H1 (cell line): ENCODE measurements at regions not wholly inside any gene's neighbourhood (a gene's known extent, or its start where the extent isn't known, plus 50 kb on each side); places are given as distances from the start of the nearest gene placed in this dataset.

Experiments used
- BACH1 ChIP-seq: IDR thresholded peaks from 2 replicates; pipeline ENCODE4 v1.6.1; 2012; ENCODE audit warnings: low read length, improper control_type of control experiment
- CEBPB ChIP-seq: IDR thresholded peaks from 2 replicates; pipeline ENCODE4 v1.6.1; 2012; ENCODE audit warnings: low read depth, low read length
- HDAC2 ChIP-seq, 2 experiments: fragments of 300-600 bp in 1 of 2; sonication (generic) in 1 of 2; IDR thresholded peaks; 2 replicates each; pipeline ENCODE4 v1.6.1; 2011 to 2012; ENCODE audit warnings: low read depth in 2 of 2, low read length in 2 of 2, mild to moderate bottlenecking in 2 of 2, moderate library complexity in 2 of 2, borderline replicate concordance in 1 of 2, inconsistent platforms in 1 of 2
- MAFK ChIP-seq: IDR thresholded peaks from 2 replicates; pipeline ENCODE4 v1.6.1; 2012; ENCODE audit warnings: low read depth, mild to moderate bottlenecking, improper control_type of control experiment, low read length
- NANOG ChIP-seq: IDR thresholded peaks from 2 replicates; pipeline ENCODE4 v1.6.1; 2011; ENCODE audit warnings: low read length, low read depth, mild to moderate bottlenecking, inconsistent platforms; ENCODE audit not compliant: insufficient read depth, poor library complexity, severe bottlenecking
- RFX5 ChIP-seq: IDR thresholded peaks from 2 replicates; pipeline ENCODE4 v1.6.1; 2011; ENCODE audit warnings: low read depth, low read length, improper control_type of control experiment, borderline replicate concordance
- SIRT6 ChIP-seq: IDR thresholded peaks from one replicate; pipeline ENCODE4 v1.7.1; 2012; ENCODE audit warnings: low read length, inconsistent platforms
- SP4 ChIP-seq: IDR thresholded peaks from 2 replicates; pipeline ENCODE4 v1.6.1; 2012; ENCODE audit warnings: low read length, inconsistent platforms
- TEAD4 ChIP-seq: IDR thresholded peaks from 2 replicates; pipeline ENCODE4 v1.6.1; 2012; ENCODE audit warnings: low read depth, low read length, inconsistent platforms, mixed read lengths
- TF ChIP-seq, protein P1 (sequence below): fragments of 300-600 bp; sonication (generic); IDR thresholded peaks from 2 replicates; pipeline ENCODE4 v1.7.1; 2012; ENCODE audit warnings: low read length, moderate library complexity, mild to moderate bottlenecking, inconsistent platforms; ENCODE audit not compliant: insufficient replicate concordance
- TF ChIP-seq, protein P2 (sequence below): IDR thresholded peaks from 2 replicates; pipeline ENCODE4 v1.6.1; 2012; ENCODE audit warnings: low read length, inconsistent platforms

DNA sequence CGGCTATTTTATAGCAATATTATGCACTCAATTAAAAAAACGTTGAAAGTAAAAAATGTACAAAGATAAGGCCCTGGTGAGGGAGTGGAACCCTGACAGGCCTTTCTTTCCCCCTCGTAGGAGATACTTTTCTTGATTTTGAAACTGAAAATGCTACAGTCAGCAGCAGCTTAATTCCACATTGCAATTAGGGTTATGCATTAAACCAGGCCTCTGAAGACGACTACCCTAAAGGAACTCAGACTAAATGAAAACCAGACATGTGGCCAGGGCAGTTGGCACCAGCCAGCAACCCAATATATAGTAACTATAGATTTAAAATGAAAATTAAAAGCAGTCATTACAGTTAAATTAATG lies 463.2 kb upstream of the MAF start (continued):
- TF ChIP-seq, protein P1, sequence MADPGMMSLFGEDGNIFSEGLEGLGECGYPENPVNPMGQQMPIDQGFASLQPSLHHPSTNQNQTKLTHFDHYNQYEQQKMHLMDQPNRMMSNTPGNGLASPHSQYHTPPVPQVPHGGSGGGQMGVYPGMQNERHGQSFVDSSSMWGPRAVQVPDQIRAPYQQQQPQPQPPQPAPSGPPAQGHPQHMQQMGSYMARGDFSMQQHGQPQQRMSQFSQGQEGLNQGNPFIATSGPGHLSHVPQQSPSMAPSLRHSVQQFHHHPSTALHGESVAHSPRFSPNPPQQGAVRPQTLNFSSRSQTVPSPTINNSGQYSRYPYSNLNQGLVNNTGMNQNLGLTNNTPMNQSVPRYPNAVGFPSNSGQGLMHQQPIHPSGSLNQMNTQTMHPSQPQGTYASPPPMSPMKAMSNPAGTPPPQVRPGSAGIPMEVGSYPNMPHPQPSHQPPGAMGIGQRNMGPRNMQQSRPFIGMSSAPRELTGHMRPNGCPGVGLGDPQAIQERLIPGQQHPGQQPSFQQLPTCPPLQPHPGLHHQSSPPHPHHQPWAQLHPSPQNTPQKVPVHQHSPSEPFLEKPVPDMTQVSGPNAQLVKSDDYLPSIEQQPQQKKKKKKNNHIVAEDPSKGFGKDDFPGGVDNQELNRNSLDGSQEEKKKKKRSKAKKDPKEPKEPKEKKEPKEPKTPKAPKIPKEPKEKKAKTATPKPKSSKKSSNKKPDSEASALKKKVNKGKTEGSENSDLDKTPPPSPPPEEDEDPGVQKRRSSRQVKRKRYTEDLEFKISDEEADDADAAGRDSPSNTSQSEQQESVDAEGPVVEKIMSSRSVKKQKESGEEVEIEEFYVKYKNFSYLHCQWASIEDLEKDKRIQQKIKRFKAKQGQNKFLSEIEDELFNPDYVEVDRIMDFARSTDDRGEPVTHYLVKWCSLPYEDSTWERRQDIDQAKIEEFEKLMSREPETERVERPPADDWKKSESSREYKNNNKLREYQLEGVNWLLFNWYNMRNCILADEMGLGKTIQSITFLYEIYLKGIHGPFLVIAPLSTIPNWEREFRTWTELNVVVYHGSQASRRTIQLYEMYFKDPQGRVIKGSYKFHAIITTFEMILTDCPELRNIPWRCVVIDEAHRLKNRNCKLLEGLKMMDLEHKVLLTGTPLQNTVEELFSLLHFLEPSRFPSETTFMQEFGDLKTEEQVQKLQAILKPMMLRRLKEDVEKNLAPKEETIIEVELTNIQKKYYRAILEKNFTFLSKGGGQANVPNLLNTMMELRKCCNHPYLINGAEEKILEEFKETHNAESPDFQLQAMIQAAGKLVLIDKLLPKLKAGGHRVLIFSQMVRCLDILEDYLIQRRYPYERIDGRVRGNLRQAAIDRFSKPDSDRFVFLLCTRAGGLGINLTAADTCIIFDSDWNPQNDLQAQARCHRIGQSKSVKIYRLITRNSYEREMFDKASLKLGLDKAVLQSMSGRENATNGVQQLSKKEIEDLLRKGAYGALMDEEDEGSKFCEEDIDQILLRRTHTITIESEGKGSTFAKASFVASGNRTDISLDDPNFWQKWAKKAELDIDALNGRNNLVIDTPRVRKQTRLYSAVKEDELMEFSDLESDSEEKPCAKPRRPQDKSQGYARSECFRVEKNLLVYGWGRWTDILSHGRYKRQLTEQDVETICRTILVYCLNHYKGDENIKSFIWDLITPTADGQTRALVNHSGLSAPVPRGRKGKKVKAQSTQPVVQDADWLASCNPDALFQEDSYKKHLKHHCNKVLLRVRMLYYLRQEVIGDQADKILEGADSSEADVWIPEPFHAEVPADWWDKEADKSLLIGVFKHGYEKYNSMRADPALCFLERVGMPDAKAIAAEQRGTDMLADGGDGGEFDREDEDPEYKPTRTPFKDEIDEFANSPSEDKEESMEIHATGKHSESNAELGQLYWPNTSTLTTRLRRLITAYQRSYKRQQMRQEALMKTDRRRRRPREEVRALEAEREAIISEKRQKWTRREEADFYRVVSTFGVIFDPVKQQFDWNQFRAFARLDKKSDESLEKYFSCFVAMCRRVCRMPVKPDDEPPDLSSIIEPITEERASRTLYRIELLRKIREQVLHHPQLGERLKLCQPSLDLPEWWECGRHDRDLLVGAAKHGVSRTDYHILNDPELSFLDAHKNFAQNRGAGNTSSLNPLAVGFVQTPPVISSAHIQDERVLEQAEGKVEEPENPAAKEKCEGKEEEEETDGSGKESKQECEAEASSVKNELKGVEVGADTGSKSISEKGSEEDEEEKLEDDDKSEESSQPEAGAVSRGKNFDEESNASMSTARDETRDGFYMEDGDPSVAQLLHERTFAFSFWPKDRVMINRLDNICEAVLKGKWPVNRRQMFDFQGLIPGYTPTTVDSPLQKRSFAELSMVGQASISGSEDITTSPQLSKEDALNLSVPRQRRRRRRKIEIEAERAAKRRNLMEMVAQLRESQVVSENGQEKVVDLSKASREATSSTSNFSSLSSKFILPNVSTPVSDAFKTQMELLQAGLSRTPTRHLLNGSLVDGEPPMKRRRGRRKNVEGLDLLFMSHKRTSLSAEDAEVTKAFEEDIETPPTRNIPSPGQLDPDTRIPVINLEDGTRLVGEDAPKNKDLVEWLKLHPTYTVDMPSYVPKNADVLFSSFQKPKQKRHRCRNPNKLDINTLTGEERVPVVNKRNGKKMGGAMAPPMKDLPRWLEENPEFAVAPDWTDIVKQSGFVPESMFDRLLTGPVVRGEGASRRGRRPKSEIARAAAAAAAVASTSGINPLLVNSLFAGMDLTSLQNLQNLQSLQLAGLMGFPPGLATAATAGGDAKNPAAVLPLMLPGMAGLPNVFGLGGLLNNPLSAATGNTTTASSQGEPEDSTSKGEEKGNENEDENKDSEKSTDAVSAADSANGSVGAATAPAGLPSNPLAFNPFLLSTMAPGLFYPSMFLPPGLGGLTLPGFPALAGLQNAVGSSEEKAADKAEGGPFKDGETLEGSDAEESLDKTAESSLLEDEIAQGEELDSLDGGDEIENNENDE, result no peak
- no peak for TF ChIP-seq CEBPB
- no peak for TF ChIP-seq HDAC2 (IDR thresholded peaks at IDR 0.05; ENCODE audit: borderline replicate concordance in 1 of 2, low read depth in 2 of 2, low read length in 2 of 2)
- TF ChIP-seq, protein P2, sequence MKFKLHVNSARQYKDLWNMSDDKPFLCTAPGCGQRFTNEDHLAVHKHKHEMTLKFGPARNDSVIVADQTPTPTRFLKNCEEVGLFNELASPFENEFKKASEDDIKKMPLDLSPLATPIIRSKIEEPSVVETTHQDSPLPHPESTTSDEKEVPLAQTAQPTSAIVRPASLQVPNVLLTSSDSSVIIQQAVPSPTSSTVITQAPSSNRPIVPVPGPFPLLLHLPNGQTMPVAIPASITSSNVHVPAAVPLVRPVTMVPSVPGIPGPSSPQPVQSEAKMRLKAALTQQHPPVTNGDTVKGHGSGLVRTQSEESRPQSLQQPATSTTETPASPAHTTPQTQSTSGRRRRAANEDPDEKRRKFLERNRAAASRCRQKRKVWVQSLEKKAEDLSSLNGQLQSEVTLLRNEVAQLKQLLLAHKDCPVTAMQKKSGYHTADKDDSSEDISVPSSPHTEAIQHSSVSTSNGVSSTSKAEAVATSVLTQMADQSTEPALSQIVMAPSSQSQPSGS, result no peak
- no peak for TF ChIP-seq NANOG
- TF ChIP-seq SP4, result no peak
- TF ChIP-seq TEAD4, result no peak
- TF ChIP-seq SIRT6, result no peak
- TF ChIP-seq RFX5, result no peak
- no peak for TF ChIP-seq MAFK
- no peak for TF ChIP-seq BACH1
